Calu3 (cell line): ENCODE measurements at regions not wholly inside any gene's neighbourhood (a gene's known extent, or its start where the extent isn't known, plus 50 kb on each side); places are given as distances from the start of the nearest gene placed in this dataset.

Experiments used
- BruUV-seq: library from RNA; stranded (reverse); fragments of 400-500 nt; replicated peaks from 2 replicates; lab custom pipeline; 2021; lab: Mats Ljungman, UMichigan
- CTCF ChIA-PET: fragments of 300-600 bp; sonication (Branson Sonifier 250); formaldehyde crosslinking; loops from one replicate; lab custom pipeline; 2022; ENCODE audit warnings: antibody characterized with exemption; lab: Charles Lee
- DNase-seq: peaks from one replicate; pipeline ENCODE4 v3.0.0; 2022
- H3K27ac Mint-ChIP-seq: one replicate; pipeline ENCODE4 v1.8.0; 2022; ENCODE audit warnings: mixed read lengths; ENCODE audit not compliant: unreplicated experiment
- H3K27me3 Mint-ChIP-seq: one replicate; pipeline ENCODE4 v1.8.0; 2022; ENCODE audit warnings: mixed read lengths; ENCODE audit not compliant: unreplicated experiment
- H3K36me3 Mint-ChIP-seq: one replicate; pipeline ENCODE4 v1.8.0; 2022; ENCODE audit warnings: mild to moderate bottlenecking, moderate library complexity, mixed read lengths; ENCODE audit not compliant: insufficient read depth, unreplicated experiment
- H3K4me1 Mint-ChIP-seq: one replicate; pipeline ENCODE4 v1.8.0; 2022; ENCODE audit warnings: mild to moderate bottlenecking, low read depth, mixed read lengths; ENCODE audit not compliant: unreplicated experiment
- H3K4me3 Mint-ChIP-seq: one replicate; pipeline ENCODE4 v1.8.0; 2022; ENCODE audit warnings: mild to moderate bottlenecking, low read depth, moderate library complexity, mixed read lengths; ENCODE audit not compliant: unreplicated experiment
- H3K9me3 Mint-ChIP-seq: one replicate; pipeline ENCODE4 v1.8.0; 2022; ENCODE audit warnings: low read depth, mixed read lengths; ENCODE audit not compliant: unreplicated experiment
- CTCF ChIP-seq: fragments of 200-600 bp; IDR thresholded peaks from one replicate; pipeline ENCODE4 v1.8.0; 2022; ENCODE audit warnings: antibody characterized with exemption; ENCODE audit not compliant: unreplicated experiment
- intact Hi-C: fragments of 100-400 bp; cut with micrococcal nuclease; formaldehyde crosslinking; loops from one replicate; pipeline ENCODE4 v1.10.0; 2022; ENCODE audit not compliant: unreplicated experiment

- H3K4me1 Mint-ChIP-seq = no peaks in the 10 kb centered on the region
- CTCF ChIA-PET = interaction anchor here (0.6 to 1.3 kb wide), 16 partner anchors 9 to 1229 kb away, joined by 3 to 14 read pairs (median 4); no protein-coding TSS in a partner anchor
- no peak overlapping the region for H3K27ac Mint-ChIP-seq
- intact Hi-C loops = loop anchor here (5.0 kb wide), 2 partner anchors 113 to 203 kb away; no protein-coding TSS in a partner anchor
- no TSS peak for BruUV-seq
- H3K4me3 Mint-ChIP-seq = no peak overlapping the region
- TF ChIP-seq CTCF = peak; percentile 85
- H3K9me3 Mint-ChIP-seq = no peaks in the 10 kb centered on the region
- no peaks in the 10 kb centered on the region for H3K36me3 Mint-ChIP-seq
- H3K27me3 Mint-ChIP-seq = peaks cover 76% of the 10 kb centered on the region
- DNase-seq = peak; percentile 81
Measured at GRCh38 chr22:35150183-35151107, 84.5 kb downstream of the ISX start.

DNA sequence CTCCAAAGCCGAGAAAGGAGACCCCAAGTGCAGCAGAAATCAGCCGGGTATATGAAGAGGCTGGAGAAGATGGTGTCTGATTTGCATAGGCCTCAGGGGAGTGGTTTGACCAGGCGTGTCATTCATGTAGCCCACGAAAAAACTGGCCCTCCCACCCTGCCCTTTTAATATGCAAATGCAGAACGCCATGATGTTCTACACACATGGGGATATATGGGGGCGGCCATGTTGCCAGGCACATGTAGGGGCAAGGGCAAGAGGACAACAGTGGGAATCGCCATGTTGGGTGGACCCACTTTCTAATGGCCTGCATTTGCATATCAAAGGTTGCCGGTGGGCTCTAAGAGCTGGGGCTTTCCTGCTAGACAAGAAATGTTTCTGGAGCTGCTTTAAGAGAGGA lies 86.4 kb downstream of the ISX start:
- TF ChIP-seq CTCF = no peak
- no TSS peak for BruUV-seq
- Mint-ChIP-seq H3K4me1 (peaks cover 8% of the 10 kb centered on the region), H3K4me3 (no peak overlapping the region), H3K36me3 (peaks cover 5% of the 10 kb centered on the region), H3K9me3 (no peaks in the 10 kb centered on the region), H3K27me3 (peaks cover 74% of the 10 kb centered on the region), H3K27ac (no peak overlapping the region)
- intact Hi-C loops = loop anchor here (5.0 kb wide), 2 partner anchors 115 to 205 kb away; no protein-coding TSS in a partner anchor
- DNase-seq = no peak
- CTCF ChIA-PET = no interaction called here

- no peak overlapping the region for H3K4me3 Mint-ChIP-seq
- peaks cover 8% of the 10 kb centered on the region for H3K4me1 Mint-ChIP-seq
- peaks cover 66% of the 10 kb centered on the region for H3K27me3 Mint-ChIP-seq
- TF ChIP-seq CTCF = peak; percentile 61
- intact Hi-C loops = loop anchor here (2.0 to 5.0 kb wide), 4 partner anchors 76 to 208 kb away; no protein-coding TSS in a partner anchor
- CTCF ChIA-PET = interaction anchor here (1.2 to 2.6 kb wide), 2 partner anchors 76 to 145 kb away, joined by 3 to 20 read pairs; partner anchors contain the start of gene TOM1
- no TSS peak for BruUV-seq
- H3K36me3 Mint-ChIP-seq = peaks cover 5% of the 10 kb centered on the region
- peak; percentile 82 for DNase-seq
- H3K9me3 Mint-ChIP-seq = no peaks in the 10 kb centered on the region
- no peak overlapping the region for H3K27ac Mint-ChIP-seq
Measured at GRCh38 chr22:35154937-35155387, 89.0 kb downstream of the ISX start.

DNA sequence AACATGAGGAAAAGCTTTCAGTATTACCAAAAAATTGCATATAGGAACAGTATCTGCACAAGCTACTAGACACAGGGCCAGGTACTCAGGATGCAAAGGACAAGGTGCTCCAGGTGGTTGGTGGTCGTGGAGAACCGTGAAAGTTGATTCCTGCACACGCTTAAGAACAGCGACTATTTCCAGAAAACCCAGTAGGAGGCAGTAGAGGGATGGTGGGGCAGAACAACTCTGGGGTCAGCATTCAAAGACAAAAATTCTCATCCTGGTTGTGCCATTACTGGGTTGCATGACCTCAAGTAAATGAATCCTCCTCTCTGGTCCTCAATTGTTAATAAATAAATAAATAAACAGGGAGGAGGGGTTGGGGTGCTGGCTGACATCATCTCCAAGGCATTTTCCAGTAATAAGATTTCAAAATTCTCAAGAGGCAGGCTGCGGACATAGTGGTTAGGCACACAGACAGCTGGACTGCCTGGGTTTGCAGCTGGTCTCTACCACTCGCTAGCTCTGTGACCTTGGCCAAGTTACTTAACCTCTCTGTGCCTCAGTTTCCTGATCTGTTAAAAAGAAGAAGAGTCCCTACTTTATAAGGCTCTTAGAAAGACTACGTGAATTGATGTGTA lies 89.6 kb downstream of the ISX start:
- Mint-ChIP-seq H3K9me3 (no peaks in the 10 kb centered on the region), H3K4me3 (no peak overlapping the region), H3K27me3 (peaks cover 60% of the 10 kb centered on the region), H3K27ac (no peak overlapping the region), H3K36me3 (peaks cover 5% of the 10 kb centered on the region), H3K4me1 (peaks cover 8% of the 10 kb centered on the region)
- TF ChIP-seq CTCF = no peak
- DNase-seq = no peak
- CTCF ChIA-PET = interaction anchor here (1.1 to 2.6 kb wide), 3 partner anchors 76 to 144 kb away, joined by 3 to 20 read pairs (median 3); partner anchors contain the start of gene TOM1
- BruUV-seq = no TSS peak
- intact Hi-C loops = loop anchor here (2.0 to 5.0 kb wide), 2 partner anchors 75 to 133 kb away; no protein-coding TSS in a partner anchor
